NCI-H2171 (cell line): ENCODE measurements at regions not wholly inside any gene's neighbourhood (a gene's known extent, or its start where the extent isn't known, plus 50 kb on each side); places are given as distances from the start of the nearest gene placed in this dataset.
A peak's percentile ranks its signal among the peaks of the same experiment; 100 is the strongest.
"Not testable (repeated sequence)": the region's sequence is repeated elsewhere in the genome, so short reads cannot be mapped to it uniquely, and the experiment has no call there.

Experiments used
- DNase-seq: peaks from one replicate; lab custom pipeline; 2025; lab: John Stamatoyannopoulos, UW

- no peak for DNase-seq
These were observed 54.7 kb upstream of the ARSJ start for GRCh38 chr4:114034189-114034588.

GRCh38 chr4:114036426-114036825, 57.0 kb upstream of the ARSJ start:
- DNase-seq: no peak

DNA sequence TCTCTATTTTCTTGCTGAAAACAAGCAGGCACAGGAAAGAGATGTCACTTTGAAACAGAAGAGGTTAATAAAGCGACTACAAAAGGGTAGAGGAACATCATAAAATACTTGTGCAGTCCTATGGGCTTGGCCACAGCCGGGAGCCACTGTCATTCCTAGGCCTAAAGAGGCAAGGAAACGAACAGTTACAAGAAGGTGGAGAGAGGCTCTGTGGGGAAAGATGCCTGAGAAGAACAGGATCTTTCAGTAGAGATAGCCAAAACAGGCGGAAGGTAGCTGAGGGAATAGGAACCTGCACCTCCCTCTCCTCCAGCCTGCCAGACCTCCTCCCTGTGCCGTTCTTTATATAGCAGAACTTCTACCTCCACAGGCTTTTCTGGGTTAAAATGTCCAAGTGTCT, 57.4 kb upstream of the ARSJ start:
- DNase-seq: no peak

DNA sequence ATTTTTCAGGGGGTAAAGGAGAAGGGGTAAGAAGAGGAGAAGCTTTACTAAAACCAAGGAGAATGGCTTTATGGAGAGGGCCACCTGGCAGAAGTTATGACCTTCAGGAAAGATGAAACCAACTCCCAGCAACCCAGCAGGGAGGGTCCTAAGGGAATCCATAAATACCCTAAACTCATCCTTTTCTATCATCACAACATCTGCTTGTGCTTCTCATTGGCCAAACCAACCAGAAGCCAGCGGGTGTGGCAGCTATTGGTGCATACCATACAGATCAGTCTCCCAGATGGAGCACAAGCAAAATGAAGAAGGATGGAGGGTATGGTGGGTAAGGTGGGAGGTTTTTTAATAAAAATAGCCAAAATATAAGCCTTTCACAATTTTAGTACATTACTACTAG, 58.5 kb upstream of the ARSJ start:
- DNase-seq: peak; percentile 43

GRCh38 chr4:114038762-114039387, 59.4 kb upstream of the ARSJ start:
- DNase-seq: no peak

GRCh38 chr4:114040319-114041116, 61.1 kb upstream of the ARSJ start:
- DNase-seq: no peak

DNA sequence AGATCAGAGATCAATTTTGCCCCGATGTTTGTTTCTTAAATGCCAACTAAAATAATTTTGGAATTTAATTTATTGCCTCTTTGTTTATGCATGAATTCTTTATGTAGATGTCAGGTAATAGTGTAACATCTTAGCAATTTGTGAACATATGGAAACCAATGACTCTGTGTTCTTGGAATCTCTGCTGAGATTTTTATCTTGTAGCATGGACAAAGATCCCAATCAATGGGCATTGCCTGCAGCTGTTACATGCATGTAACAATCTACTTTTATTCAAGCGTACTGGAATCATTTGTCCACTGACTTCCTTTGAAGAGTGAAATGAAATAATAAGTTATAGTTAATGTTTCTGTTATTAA, 61.6 kb upstream of the ARSJ start:
- DNase-seq: no peak

- peak; percentile 13 for DNase-seq
These were observed 63.7 kb upstream of the ARSJ start for GRCh38 chr4:114043116-114043515.

DNA sequence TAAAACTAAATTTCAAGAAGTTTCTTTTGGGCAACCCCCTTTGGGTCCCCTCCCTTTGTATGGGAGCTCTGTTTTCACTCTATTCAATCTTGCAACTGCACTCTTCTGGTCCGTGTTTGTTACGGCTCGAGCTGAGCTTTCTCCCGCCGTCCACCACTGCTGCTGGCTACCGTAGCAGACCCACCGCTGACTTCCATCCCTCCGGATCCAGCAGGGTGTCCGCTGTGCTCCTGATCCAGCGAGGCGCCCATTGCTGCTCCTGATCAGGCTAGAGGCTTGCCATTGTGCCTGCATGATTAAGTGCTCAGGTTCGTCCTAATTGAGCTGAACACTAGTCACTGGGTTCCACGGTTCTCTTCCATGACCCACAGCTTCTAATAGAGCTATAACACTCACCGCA, 64.9 kb upstream of the ARSJ start:
- not testable (repeated sequence) for DNase-seq

GRCh38 chr4:114046331-114046730, 66.9 kb upstream of the ARSJ start:
- DNase-seq: no peak

GRCh38 chr4:114048154-114048553, 68.7 kb upstream of the ARSJ start:
- DNase-seq: not testable (repeated sequence)

- DNase-seq: peak; percentile 1
These were observed 72.8 kb upstream of the ARSJ start for GRCh38 chr4:114052227-114052626.

DNA sequence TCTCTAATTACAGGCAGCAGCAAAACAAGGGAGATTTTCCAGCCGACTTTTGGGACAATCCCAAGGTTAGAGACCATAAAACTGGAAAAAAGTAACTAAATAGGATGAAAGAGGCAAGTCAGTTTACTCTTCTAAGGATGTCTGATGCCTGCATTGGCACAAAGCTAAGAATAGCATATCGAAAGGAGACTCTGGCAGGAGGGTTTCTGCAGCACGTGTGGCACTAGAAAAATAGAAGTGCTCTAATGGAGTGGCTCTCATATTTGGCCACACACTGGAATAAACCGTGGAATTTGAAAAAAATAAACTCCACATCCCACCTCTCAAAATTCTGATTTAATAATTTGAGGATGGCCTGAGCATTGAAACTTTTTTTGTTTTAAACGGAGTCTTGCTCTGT, 77.2 kb upstream of the ARSJ start:
- no peak for DNase-seq

DNA sequence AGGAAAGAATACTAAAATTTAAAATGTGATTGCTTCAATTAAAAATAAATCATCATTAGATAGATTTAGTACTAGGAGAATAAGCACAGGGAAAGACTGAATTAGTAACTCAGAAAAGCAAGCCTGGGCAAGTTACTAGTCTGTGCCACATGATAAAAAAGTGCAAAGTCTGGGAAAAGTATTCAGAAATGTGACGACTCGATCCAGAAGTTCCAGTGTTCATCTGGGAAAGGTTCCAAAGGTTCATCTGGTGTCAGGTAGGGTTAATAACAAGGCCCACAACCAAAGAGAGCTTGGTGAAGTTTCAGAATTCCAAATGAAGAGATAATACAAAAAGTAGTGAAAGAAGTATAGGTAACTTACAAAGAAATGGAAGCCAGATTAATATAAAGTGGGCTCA, 78.3 kb upstream of the ARSJ start:
- no peak for DNase-seq

DNA sequence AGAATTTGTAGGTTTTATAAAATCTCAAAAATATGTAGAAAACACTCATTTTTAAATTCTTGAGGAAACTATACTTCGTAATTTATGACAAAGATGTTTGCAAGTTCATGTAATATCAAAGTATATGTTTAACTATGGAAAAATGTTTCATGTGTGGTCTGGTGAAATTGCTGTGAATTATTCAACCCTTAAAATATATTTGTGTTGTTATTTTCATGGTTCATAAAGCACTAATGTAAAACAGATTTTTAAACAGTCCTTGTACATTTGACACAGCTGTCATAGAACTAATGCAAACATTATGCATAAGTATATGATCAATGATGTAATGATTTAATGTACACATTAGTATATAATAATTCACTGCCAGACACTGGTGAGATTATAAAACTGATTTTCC, 83.1 kb upstream of the ARSJ start:
- DNase-seq: no peak

DNA sequence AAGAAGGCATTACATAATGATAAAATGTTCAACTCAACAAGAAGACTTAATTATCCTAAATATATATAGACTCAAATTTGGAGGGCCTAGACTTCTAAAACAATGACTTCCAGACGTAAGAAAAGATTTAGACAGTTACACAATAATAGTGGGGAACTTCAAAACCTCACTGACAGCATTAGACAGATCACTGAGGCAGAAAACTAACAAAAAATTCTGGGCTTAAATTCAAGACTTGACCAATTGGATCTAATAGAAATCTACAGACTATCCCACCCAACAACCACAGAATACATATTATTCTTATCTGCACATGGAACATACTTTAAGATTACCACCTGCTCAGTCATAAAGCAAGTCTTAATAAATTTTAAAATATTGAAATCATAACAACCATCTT, 93.3 kb upstream of the ARSJ start:
- DNase-seq: no peak

- DNase-seq: no peak
These were observed 97.6 kb upstream of the ARSJ start for GRCh38 chr4:114076899-114077570.

GRCh38 chr4:114077610-114078009, 98.2 kb upstream of the ARSJ start:
- no peak for DNase-seq

- DNase-seq: no peak
These were observed 99.2 kb upstream of the ARSJ start for GRCh38 chr4:114078636-114079035.

- DNase-seq: no peak
These were observed 102.3 kb upstream of the ARSJ start for GRCh38 chr4:114081783-114082182.

DNA sequence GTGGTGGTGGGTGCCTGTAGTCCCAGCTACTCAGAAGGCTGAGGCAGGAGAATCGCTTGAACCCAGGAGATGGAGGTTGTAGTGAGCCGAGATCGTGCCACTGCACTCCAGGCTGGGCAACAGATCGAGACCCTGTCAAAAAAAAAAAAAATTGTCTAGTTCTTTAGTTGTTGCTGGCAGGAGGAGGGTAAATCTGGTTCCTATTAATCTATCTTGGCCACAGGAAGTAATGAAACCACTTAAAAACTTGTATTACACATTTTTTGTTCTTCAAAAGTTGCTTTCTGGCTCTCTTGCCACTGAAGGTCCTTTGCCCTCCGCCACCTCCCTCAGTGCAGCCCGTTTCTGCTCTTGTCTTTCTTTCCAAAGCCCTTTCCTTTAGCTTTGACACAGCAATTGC, 102.9 kb upstream of the ARSJ start:
- no peak for DNase-seq

- DNase-seq: no peak
These were observed 106.3 kb upstream of the ARSJ start for GRCh38 chr4:114085611-114086345.
